H1 (cell line): ENCODE measurements at regions not wholly inside any gene's neighbourhood (a gene's known extent, or its start where the extent isn't known, plus 50 kb on each side); places are given as distances from the start of the nearest gene placed in this dataset.

Experiments used
- FOSL1 ChIP-seq: IDR thresholded peaks from 2 replicates; pipeline ENCODE4 v1.6.1; 2011; ENCODE audit warnings: mild to moderate bottlenecking, low read depth, low read length, moderate library complexity; ENCODE audit not compliant: insufficient read depth
- HDAC6 ChIP-seq: IDR thresholded peaks from one replicate; pipeline ENCODE4 v1.7.1; 2012; ENCODE audit warnings: low read depth, mild to moderate bottlenecking, inconsistent platforms, low read length, moderate library complexity
- KDM4A ChIP-seq: IDR thresholded peaks from one replicate; pipeline ENCODE4 v1.7.1; 2012; ENCODE audit warnings: low read depth, mild to moderate bottlenecking, moderate library complexity, low read length, inconsistent platforms; ENCODE audit not compliant: severe bottlenecking
- SAP30 ChIP-seq: fragments of 300-600 bp; sonication (generic); IDR thresholded peaks from 2 replicates; pipeline ENCODE4 v1.7.1; 2012; ENCODE audit warnings: low read length, moderate library complexity, mild to moderate bottlenecking, inconsistent platforms; ENCODE audit not compliant: insufficient read depth, insufficient replicate concordance
- SIX5 ChIP-seq: IDR thresholded peaks from 2 replicates; pipeline ENCODE4 v1.6.1; 2011; ENCODE audit warnings: mild to moderate bottlenecking, low read depth, low read length
- USF2 ChIP-seq: IDR thresholded peaks from 2 replicates; pipeline ENCODE4 v1.6.1; 2011; ENCODE audit warnings: low read length, improper control_type of control experiment
- TF ChIP-seq, protein P1 (sequence below): IDR thresholded peaks from 2 replicates; pipeline ENCODE4 v1.6.1; 2012; ENCODE audit warnings: inconsistent platforms

- TF ChIP-seq SIX5 = no peak
- TF ChIP-seq, protein P1, sequence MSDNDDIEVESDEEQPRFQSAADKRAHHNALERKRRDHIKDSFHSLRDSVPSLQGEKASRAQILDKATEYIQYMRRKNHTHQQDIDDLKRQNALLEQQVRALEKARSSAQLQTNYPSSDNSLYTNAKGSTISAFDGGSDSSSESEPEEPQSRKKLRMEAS = no peak
- no peak for TF ChIP-seq KDM4A
- TF ChIP-seq HDAC6 = no peak
- no peak for TF ChIP-seq SAP30
- TF ChIP-seq USF2 = no peak
- no peak for TF ChIP-seq FOSL1
Observed at GRCh38 chr16:17607075-17607509, 136.3 kb upstream of the XYLT1 start (continued).
